ENCODE measurements at regions not wholly inside any gene's neighbourhood (a gene's known extent, or its start where the extent isn't known, plus 50 kb on each side); places are given as distances from the start of the nearest gene placed in this dataset.

DNA sequence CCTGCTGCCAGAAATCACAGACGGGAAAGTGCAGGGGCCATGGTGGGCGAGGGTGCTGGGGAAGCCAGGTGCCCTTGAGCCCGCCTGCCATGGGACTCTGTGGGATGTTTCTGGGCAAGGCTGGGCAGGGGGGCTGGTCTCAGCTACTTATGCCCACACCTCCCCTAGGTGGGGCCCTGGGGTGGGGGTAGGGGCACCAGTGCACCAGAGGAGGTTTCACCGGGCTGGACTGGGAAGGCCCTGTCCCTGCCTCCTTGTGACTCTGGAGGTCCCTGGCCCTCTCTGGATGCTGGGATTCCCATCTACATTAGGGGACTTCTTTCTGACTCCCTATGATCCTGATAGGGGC, 75.2 kb upstream of the WNT11 start:
- DNase-seq (ENCODE audit: low spot score) = no peak
- in situ Hi-C loops (cut with MboI; ENCODE audit: low pct_unique_long_range_greater_than_20kb, low sequenced_read_pairs, unreplicated experiment) = no loop called here

DNA sequence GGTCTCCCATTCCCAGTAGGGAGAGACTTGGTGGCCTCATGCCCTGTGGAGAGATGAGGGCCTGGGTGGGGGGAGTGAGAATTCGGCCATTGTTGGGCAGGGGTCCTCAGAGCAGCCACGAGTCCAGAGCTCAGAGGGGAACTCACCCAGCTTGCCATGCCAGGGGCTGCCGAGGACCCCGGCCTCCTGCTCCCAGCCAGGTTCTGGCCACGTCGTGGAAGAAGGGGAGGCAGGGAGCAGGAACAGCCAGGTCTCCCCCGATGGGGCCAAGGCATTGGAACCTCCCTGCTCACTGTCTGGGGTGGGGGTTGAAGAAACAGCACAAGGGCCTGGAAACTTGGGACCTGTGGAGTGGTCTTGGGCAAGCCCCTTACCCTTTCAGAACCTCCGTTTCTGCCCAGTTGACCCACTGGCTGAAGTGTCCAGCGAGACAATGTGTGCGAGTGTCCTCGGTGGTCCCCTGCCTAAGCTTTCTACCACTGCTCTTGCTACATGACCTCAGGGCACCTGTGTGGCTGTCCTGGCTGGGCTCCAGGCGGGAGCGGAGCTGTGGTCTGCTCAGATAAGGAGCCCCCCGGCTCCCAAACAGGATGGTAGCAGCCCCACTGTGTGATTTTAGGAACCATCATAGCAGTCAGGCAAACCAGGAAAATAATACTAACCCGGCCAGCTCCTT, 74.7 kb upstream of the WNT11 start:
- no peak for DNase-seq (ENCODE audit: low spot score)
- TF ChIP-seq, protein P1, sequence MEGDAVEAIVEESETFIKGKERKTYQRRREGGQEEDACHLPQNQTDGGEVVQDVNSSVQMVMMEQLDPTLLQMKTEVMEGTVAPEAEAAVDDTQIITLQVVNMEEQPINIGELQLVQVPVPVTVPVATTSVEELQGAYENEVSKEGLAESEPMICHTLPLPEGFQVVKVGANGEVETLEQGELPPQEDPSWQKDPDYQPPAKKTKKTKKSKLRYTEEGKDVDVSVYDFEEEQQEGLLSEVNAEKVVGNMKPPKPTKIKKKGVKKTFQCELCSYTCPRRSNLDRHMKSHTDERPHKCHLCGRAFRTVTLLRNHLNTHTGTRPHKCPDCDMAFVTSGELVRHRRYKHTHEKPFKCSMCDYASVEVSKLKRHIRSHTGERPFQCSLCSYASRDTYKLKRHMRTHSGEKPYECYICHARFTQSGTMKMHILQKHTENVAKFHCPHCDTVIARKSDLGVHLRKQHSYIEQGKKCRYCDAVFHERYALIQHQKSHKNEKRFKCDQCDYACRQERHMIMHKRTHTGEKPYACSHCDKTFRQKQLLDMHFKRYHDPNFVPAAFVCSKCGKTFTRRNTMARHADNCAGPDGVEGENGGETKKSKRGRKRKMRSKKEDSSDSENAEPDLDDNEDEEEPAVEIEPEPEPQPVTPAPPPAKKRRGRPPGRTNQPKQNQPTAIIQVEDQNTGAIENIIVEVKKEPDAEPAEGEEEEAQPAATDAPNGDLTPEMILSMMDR (IDR thresholded peaks at IDR 0.05; ENCODE audit: extremely low read depth, insufficient read depth, missing control alignments) = no peak
- in situ Hi-C loops (cut with MboI; ENCODE audit: low pct_unique_long_range_greater_than_20kb, low sequenced_read_pairs, unreplicated experiment) = no loop called here

More for the DNA sequence above, 75.2 kb upstream of the WNT11 start:
- TF ChIP-seq, protein P1 (IDR thresholded peaks at IDR 0.05; ENCODE audit: extremely low read depth, insufficient read depth, missing control alignments) = no peak

DNA sequence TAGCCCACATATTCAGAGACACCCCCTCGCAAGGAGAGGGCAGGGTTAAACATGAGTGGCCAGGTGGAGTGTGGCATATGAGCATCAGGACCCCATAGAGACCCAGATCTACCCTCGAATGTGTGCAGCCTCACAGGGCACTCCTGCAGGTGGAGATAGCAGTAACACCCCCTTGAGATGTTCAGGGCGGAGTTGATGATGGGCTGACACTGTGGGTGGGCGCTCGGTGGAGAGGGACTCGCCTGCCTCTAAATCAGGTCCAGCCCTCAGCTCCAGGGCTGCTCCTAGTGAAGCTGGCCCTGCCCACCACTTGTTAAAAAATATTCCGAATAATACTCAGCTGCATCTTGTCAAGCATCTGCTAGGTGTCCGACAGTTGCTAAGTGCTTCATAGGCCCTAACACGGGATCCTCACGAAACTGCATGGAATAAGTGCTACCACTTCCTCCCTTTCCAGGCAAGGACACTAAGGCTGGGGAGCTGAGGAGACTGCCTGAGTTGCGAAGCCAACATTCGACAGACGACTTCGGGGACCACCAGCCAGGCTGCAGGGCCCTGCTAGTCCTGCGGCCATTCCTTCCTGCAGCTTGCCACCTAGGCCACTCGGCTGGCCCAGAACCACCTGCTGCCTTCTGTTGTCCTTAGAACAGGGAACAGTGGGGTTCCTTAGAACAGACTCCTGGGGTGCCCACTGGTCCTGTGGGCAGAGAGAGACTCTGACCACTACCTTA, 74.0 kb upstream of the WNT11 start:
- TF ChIP-seq, protein P1 (IDR thresholded peaks at IDR 0.05; ENCODE audit: extremely low read depth, insufficient read depth, missing control alignments) = no peak
- DNase-seq (ENCODE audit: low spot score) = no peak

GRCh38 chr11:76279646-76280045, 73.3 kb upstream of the WNT11 start:
- in situ Hi-C loops (cut with MboI; ENCODE audit: low pct_unique_long_range_greater_than_20kb, low sequenced_read_pairs, unreplicated experiment) = no loop called here
- TF ChIP-seq, protein P1 (IDR thresholded peaks at IDR 0.05; ENCODE audit: extremely low read depth, insufficient read depth, missing control alignments) = no peak
- no peak for DNase-seq (ENCODE audit: low spot score)

More for the DNA sequence above, 74.0 kb upstream of the WNT11 start:
- in situ Hi-C loops (cut with MboI; ENCODE audit: low pct_unique_long_range_greater_than_20kb, low sequenced_read_pairs, unreplicated experiment) = no loop called here

- in situ Hi-C loops (cut with MboI; ENCODE audit: low pct_unique_long_range_greater_than_20kb, low sequenced_read_pairs, unreplicated experiment) = no loop called here
- TF ChIP-seq, protein P1 (IDR thresholded peaks at IDR 0.05; ENCODE audit: extremely low read depth, insufficient read depth, missing control alignments) = no peak
- DNase-seq (ENCODE audit: low spot score) = no peak
Observed at GRCh38 chr11:76279038-76279437, 72.7 kb upstream of the WNT11 start.

DNA sequence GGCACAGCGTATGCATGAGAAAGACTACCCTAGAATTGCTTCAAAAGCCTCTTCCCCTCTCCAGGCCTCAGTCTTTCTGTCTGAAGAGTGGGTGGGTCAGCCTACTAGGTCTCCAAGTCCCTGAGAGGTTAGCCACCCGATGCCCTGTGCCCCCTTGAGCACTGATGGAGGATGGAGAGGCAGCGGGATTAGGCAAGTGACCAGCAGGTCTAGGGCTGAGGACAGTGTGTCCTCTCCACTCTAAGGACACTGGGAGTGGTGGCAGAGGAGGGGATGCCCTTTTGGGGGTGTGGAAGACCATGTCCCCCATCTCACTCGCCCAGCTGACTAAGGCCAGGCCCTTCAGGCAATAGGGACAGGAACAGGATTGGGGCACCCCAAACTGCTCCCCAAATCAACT, 72.2 kb upstream of the WNT11 start:
- TF ChIP-seq, protein P1 (IDR thresholded peaks at IDR 0.05; ENCODE audit: extremely low read depth, insufficient read depth, missing control alignments) = no peak
- in situ Hi-C loops (cut with MboI; ENCODE audit: low pct_unique_long_range_greater_than_20kb, low sequenced_read_pairs, unreplicated experiment) = no loop called here
- no peak for DNase-seq (ENCODE audit: low spot score)
